Spleen (tissue), 11 donors: ENCODE measurements at regions not wholly inside any gene's neighbourhood (a gene's known extent, or its start where the extent isn't known, plus 50 kb on each side); places are given as distances from the start of the nearest gene placed in this dataset.

ENCODE experiments used
- DNase-seq: peaks from one replicate; pipeline ENCODE4 v3.0.0-alpha.2; 2020
- H3K27ac ChIP-seq, 8 donors: fragments of 200-600 bp; sonication (generic) in 7 of 8; 1 replicate in 4 of 8; 2 replicates in 4 of 8; pipeline versions ENCODE4 v1.5.0 to v1.8.0; 2016 to 2021; ENCODE audit warnings: inconsistent platforms in 4 of 8, mild to moderate bottlenecking in 4 of 8, moderate library complexity in 1 of 8
- H3K27me3 ChIP-seq, 7 donors: fragments of 200-600 bp; sonication (generic) in 6 of 7; replicated peaks in 1 of 7; 1 replicate in 4 of 7; 2 replicates in 3 of 7; pipeline versions ENCODE4 v1.5.0 to v1.8.0; 2016 to 2021; ENCODE audit warnings: inconsistent platforms in 3 of 7, mild to moderate bottlenecking in 1 of 7
- H3K36me3 ChIP-seq, 6 donors: fragments of 200-600 bp; sonication (generic) in 5 of 6; 1 replicate in 4 of 6; 2 replicates in 2 of 6; pipeline versions ENCODE4 v1.5.0 to v1.8.0; 2016 to 2021; ENCODE audit warnings: inconsistent platforms in 2 of 6
- H3K4me1 ChIP-seq, 6 donors: fragments of 200-600 bp; sonication (generic) in 5 of 6; 1 replicate in 3 of 6; 2 replicates in 3 of 6; pipeline versions ENCODE4 v1.5.0 to v1.8.0; 2016 to 2021; ENCODE audit warnings: inconsistent platforms in 3 of 6
- H3K4me3 ChIP-seq, 8 donors: fragments of 200-600 bp; sonication (generic) in 7 of 8; 1 replicate in 4 of 8; 2 replicates in 4 of 8; pipeline versions ENCODE4 v1.5.0 to v1.8.0; 2016 to 2021; ENCODE audit warnings: inconsistent platforms in 4 of 8, mild to moderate bottlenecking in 4 of 8, moderate library complexity in 2 of 8
- H3K9me3 ChIP-seq, 8 donors: fragments of 200-600 bp; sonication (generic) in 7 of 8; 1 replicate in 4 of 8; 2 replicates in 4 of 8; pipeline versions ENCODE4 v1.5.0 to v1.8.0; 2016 to 2021; ENCODE audit warnings: inconsistent platforms in 4 of 8
- POLR2A ChIP-seq, 3 donors: fragments of 450-650 bp; IDR thresholded peaks; one replicate each; pipeline ENCODE4 v1.5.1; 2017; ENCODE audit warnings: antibody characterized with exemption in 3 of 3, mild to moderate bottlenecking in 1 of 3
- POLR2AphosphoS5 ChIP-seq, 3 donors: sonication (generic); formaldehyde crosslinking; IDR thresholded peaks; one replicate each; pipeline ENCODE4 v1.5.1; 2017; ENCODE audit warnings: antibody characterized with exemption in 3 of 3
- WGBS, 5 donors: extraction: QIAGEN DNeasy Blood & Tissue Kit in 3 of 5; methylation state at CpG; one replicate each; pipeline versions ENCODE4 v1.1.5 to v1.1.7; 2013 to 2018; 5-methylcytosine and 5-hydroxymethylcytosine counted together
- intact Hi-C: fragments of 100-400 bp; cut with DNase I; formaldehyde crosslinking; loops from one replicate; pipeline ENCODE4 v1.15.0; 2023; ENCODE audit warnings: low total_unique reads
- TF ChIP-seq, protein P1 (sequence below), 11 experiments: fragments of 200-600 bp in 7 of 11; fragments of 450-650 bp in 4 of 11; sonication (generic) in 4 of 11; IDR thresholded peaks in 8 of 11; conservative IDR thresholded peaks in 3 of 11; 1 replicate in 7 of 11; 2 replicates in 4 of 11; pipeline versions ENCODE4 v1.4.0 to v1.8.0; 2016 to 2021; ENCODE audit warnings: antibody characterized with exemption in 11 of 11, inconsistent platforms in 4 of 11, mild to moderate bottlenecking in 1 of 11
- donor health status: healthy with polysubstance abuse.
- donor health status: DM: no; HTN: no; CAD: no; lungs with moderate emphysema.
- donor health status: DM: no; HTN: no; CAD: no.
- donor health status: Bipolar disorder and iron deficiency.
- donor health status: healthy.
- donor health status: DM: no; HTN: no; CAD: no.
- donor health status: DM: yes; HTN: yes; CAD: no.

DNA sequence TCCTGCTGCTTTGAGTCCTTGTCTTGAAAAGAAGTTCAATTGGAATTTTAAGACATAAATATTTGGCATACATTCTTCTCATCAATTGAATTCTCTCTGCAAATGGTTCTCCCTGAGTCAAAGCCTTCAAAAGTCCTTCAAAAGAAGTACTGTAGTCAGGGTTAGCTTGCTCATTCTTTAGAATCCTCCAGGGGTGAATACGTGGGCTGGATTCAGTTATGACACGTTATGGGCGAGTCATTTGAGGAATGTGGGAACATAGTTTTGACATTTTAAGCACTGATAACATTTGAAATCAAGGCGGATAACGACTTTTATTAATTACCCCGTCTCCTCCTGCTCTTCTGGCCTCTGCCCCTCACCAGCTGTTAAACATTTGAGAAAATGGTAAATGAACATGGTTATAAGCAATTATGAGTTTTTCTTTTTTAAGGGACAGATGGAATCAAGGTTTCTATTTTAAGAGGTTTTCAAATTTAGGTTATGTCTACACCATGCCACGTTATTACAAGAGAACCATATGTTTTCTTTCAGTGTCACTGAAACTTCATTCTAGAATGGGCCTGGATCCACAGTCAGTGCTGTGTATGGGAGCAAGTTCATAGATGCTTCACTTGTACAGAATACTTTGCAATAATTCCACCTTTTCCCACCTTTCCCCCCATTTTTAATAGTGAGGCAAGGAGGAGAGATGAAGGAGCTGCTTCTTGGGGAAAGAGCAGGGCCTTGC lies 273.1 kb downstream of the TSN start:
- Histone ChIP-seq H3K4me3 (no peak overlapping the region), H3K9me3 (no peaks in the 10 kb centered on the region), H3K4me1 (peaks cover 0 to 10% (median 3%) of the 10 kb centered on the region in 6 donors), H3K27ac (no peak overlapping the region), H3K27me3 (no peaks in the 10 kb centered on the region), H3K36me3 (no peaks in the 10 kb centered on the region)
- TF ChIP-seq, protein P1, sequence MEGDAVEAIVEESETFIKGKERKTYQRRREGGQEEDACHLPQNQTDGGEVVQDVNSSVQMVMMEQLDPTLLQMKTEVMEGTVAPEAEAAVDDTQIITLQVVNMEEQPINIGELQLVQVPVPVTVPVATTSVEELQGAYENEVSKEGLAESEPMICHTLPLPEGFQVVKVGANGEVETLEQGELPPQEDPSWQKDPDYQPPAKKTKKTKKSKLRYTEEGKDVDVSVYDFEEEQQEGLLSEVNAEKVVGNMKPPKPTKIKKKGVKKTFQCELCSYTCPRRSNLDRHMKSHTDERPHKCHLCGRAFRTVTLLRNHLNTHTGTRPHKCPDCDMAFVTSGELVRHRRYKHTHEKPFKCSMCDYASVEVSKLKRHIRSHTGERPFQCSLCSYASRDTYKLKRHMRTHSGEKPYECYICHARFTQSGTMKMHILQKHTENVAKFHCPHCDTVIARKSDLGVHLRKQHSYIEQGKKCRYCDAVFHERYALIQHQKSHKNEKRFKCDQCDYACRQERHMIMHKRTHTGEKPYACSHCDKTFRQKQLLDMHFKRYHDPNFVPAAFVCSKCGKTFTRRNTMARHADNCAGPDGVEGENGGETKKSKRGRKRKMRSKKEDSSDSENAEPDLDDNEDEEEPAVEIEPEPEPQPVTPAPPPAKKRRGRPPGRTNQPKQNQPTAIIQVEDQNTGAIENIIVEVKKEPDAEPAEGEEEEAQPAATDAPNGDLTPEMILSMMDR (IDR thresholded peaks at IDR 0.05 in 8 of 11, conservative IDR thresholded peaks at IDR 0.05 in 3 of 11): no peak
- TF ChIP-seq POLR2AphosphoS5 (IDR thresholded peaks at IDR 0.05): no peak
- TF ChIP-seq POLR2A (IDR thresholded peaks at IDR 0.05): no peak
- intact Hi-C loops: no loop called here
- no peak for DNase-seq
- WGBS, 5 donors: 70 to 82% (median 75%) methylated on average over 7 of the region's 7 CpGs

DNA sequence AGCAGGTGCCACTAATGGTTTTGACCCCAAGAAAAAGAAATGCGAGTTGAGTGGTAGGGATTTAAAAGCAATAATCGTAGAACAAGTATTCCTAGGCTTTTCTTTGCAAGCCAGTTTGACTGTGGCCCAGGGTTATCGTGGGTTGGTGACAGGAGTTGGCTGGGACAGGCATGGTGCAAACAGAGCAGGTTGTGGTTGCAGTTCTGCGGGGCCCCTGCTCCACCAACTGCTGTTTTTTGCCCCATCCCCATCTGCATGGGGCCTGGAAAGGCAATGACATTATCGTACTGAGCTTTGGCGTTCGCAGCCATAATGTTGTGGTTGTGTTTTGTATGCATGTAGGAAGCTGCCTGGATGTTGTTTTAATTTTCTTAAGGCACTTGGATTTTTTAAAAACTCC lies 274.0 kb downstream of the TSN start:
- Histone ChIP-seq H3K4me1 (peaks cover 0 to 10% (median 3%) of the 10 kb centered on the region in 6 donors), H3K4me3 (no peak overlapping the region), H3K36me3 (no peaks in the 10 kb centered on the region), H3K27me3 (no peaks in the 10 kb centered on the region), H3K27ac (no peak overlapping the region), H3K9me3 (no peaks in the 10 kb centered on the region)
- TF ChIP-seq POLR2A (IDR thresholded peaks at IDR 0.05): no peak
- TF ChIP-seq POLR2AphosphoS5 (IDR thresholded peaks at IDR 0.05): no peak
- TF ChIP-seq, protein P1 (IDR thresholded peaks at IDR 0.05 in 8 of 11, conservative IDR thresholded peaks at IDR 0.05 in 3 of 11): no peak
- DNase-seq: no peak
- intact Hi-C loops: no loop called here
- 85 to 93% (median 88%) methylated on average over 7 of the region's 7 CpGs for WGBS, 5 donors

DNA sequence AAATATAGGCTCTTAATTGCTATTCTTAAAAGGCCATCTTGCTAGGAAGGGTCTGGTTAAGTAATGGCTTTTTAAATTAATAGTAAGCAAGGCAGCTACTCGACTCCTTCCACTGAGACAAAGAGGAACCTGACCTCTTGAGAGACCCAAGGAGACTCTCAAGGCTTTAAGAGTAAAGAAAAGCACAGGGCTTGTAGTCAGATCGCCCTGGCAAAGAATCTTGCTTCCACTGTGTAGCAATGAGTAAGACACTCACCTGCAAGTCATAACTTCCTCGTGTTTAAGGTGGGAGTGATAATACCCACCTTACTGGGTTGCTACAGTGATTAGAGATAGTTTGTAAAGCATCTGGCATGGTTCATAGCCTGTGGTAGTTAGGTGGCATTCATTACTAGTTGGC lies 274.5 kb downstream of the TSN start:
- peaks cover 0 to 10% (median 3%) of the 10 kb centered on the region in 6 donors for H3K4me1 ChIP-seq
- no peak for DNase-seq
- no peaks in the 10 kb centered on the region for H3K9me3 ChIP-seq
- no peaks in the 10 kb centered on the region for H3K36me3 ChIP-seq
- TF ChIP-seq POLR2AphosphoS5 (IDR thresholded peaks at IDR 0.05): no peak
- TF ChIP-seq, protein P1 (IDR thresholded peaks at IDR 0.05 in 8 of 11, conservative IDR thresholded peaks at IDR 0.05 in 3 of 11): no peak
- no peak for TF ChIP-seq POLR2A (IDR thresholded peaks at IDR 0.05)
- H3K27me3 ChIP-seq: no peaks in the 10 kb centered on the region
- H3K27ac ChIP-seq: no peak overlapping the region
- no peak overlapping the region for H3K4me3 ChIP-seq
- 58 to 78% (median 77%) methylated on average over 3 of the region's 3 CpGs for WGBS, 5 donors
- intact Hi-C loops: no loop called here

DNA sequence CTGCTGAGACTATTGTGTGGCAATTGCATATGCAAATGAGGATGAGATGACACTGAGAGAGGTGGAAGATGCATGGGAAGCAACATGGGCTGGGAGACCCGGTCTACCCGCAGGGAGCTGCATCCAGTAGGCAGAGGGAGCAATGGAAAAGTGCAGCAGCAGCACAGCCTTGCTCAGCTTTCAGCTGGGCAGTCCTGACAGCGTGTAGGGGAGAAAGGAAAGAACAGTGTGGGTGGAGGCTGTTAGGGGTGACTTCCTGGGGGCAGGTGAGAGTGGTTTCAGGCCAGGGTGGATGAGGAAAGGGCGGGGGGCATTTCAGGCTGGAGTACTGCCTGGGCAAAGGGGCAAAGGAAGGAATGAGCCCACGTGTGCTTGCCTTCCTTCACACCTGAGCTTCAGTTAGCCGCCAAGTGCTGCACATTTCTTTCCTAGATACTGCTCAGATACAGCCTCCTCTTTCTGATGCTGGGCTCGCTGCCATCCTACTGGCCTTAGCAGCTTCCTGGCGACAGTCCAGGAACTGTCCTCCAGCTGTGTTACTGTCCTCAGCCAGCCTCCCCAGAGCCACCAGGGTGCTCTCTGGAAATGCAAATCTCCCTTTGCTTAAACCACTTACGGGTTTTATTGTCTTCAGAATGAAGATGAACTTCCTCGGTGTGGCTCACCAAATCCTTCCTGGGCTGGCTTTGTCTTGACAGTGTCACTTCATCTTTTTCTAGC lies 276.3 kb downstream of the TSN start:
- Histone ChIP-seq H3K4me3 (no peak overlapping the region), H3K36me3 (no peaks in the 10 kb centered on the region), H3K27ac (no peak overlapping the region), H3K27me3 (no peaks in the 10 kb centered on the region), H3K4me1 (peaks cover 0 to 10% (median 3%) of the 10 kb centered on the region in 6 donors), H3K9me3 (no peaks in the 10 kb centered on the region)
- no peak for DNase-seq
- WGBS, 5 donors: 38 to 50% (median 47%) methylated on average over 10 of the region's 10 CpGs
- TF ChIP-seq, protein P1 (IDR thresholded peaks at IDR 0.05 in 8 of 11, conservative IDR thresholded peaks at IDR 0.05 in 3 of 11): no peak
- intact Hi-C loops: no loop called here
